ENCODE measurements at regions not wholly inside any gene's neighbourhood (a gene's known extent, or its start where the extent isn't known, plus 50 kb on each side); places are given as distances from the start of the nearest gene placed in this dataset.
"Not testable (repeated sequence)": the region's sequence is repeated elsewhere in the genome, so short reads cannot be mapped to it uniquely, and the experiment has no call there.

- no peak for DNase-seq
Measured at GRCh38 chr4:60944060-60944459, 256.1 kb upstream of the ADGRL3 start.

GRCh38 chr4:60945641-60946040 lies 254.5 kb upstream of the ADGRL3 start:
- no peak for DNase-seq

GRCh38 chr4:60948008-60948407 lies 252.1 kb upstream of the ADGRL3 start:
- no peak for DNase-seq

- DNase-seq: no peak
Measured at GRCh38 chr4:60952921-60953320, 247.2 kb upstream of the ADGRL3 start.

GRCh38 chr4:60953826-60954225 lies 246.3 kb upstream of the ADGRL3 start:
- no peak for DNase-seq

- DNase-seq: no peak
Measured at GRCh38 chr4:60962286-60962685, 237.8 kb upstream of the ADGRL3 start.

GRCh38 chr4:60981534-60981933 lies 218.6 kb upstream of the ADGRL3 start:
- DNase-seq: no peak

GRCh38 chr4:60989141-60989540 lies 211.0 kb upstream of the ADGRL3 start:
- no peak for DNase-seq

GRCh38 chr4:60992037-60992436 lies 208.1 kb upstream of the ADGRL3 start:
- peak in 23 of 56 donors; percentile 0 to 52 (median 11) for DNase-seq

- no peak for DNase-seq
Measured at GRCh38 chr4:61003301-61003700, 196.8 kb upstream of the ADGRL3 start.

GRCh38 chr4:61004651-61005170 lies 195.4 kb upstream of the ADGRL3 start:
- no peak for DNase-seq

GRCh38 chr4:61011051-61011450 lies 189.1 kb upstream of the ADGRL3 start:
- DNase-seq: no peak

- not testable (repeated sequence) for DNase-seq
Measured at GRCh38 chr4:61011936-61012335, 188.2 kb upstream of the ADGRL3 start.

GRCh38 chr4:61024610-61025009 lies 175.5 kb upstream of the ADGRL3 start:
- no peak for DNase-seq

GRCh38 chr4:61027939-61028338 lies 172.2 kb upstream of the ADGRL3 start:
- DNase-seq: no peak

- no peak for DNase-seq
Measured at GRCh38 chr4:61036071-61036684, 163.9 kb upstream of the ADGRL3 start.

- no peak for DNase-seq
Measured at GRCh38 chr4:61041527-61041926, 158.6 kb upstream of the ADGRL3 start.

GRCh38 chr4:61044837-61045236 lies 155.3 kb upstream of the ADGRL3 start:
- no peak for DNase-seq

GRCh38 chr4:61049018-61049417 lies 151.1 kb upstream of the ADGRL3 start:
- no peak for DNase-seq

GRCh38 chr4:61067381-61067780 lies 132.7 kb upstream of the ADGRL3 start:
- no peak for DNase-seq

GRCh38 chr4:61068060-61068459 lies 132.1 kb upstream of the ADGRL3 start:
- DNase-seq: no peak

- no peak for DNase-seq
Measured at GRCh38 chr4:61068745-61069144, 131.4 kb upstream of the ADGRL3 start.

GRCh38 chr4:61070269-61070668 lies 129.9 kb upstream of the ADGRL3 start:
- peak in 6 of 56 donors; percentile 2 to 11 (median 5) for DNase-seq

- no peak for DNase-seq
Measured at GRCh38 chr4:61079427-61079826, 120.7 kb upstream of the ADGRL3 start.

All from amygdala (tissue), 56 donors.